ENCODE measurements at regions not wholly inside any gene's neighbourhood (a gene's known extent, or its start where the extent isn't known, plus 50 kb on each side); places are given as distances from the start of the nearest gene placed in this dataset.

GRCh38 chr5:6178846-6179532 lies 199.4 kb downstream of the MED10 start:
- peaks cover 61% of the 10 kb centered on the region for H3K27me3 Mint-ChIP-seq (ENCODE audit: low read depth)
- no peaks in the 10 kb centered on the region for H3K9me3 Mint-ChIP-seq
- no peak overlapping the region for H3K27ac Mint-ChIP-seq
- H3K36me3 Mint-ChIP-seq: no peaks in the 10 kb centered on the region
- DNase-seq (ENCODE audit: low spot score in 2 of 2, unreplicated experiment in 2 of 2): no peak
- H3K4me3 Mint-ChIP-seq: no peak overlapping the region
- peaks cover 13% of the 10 kb centered on the region for H3K4me1 Mint-ChIP-seq
- TF ChIP-seq CTCF (IDR thresholded peaks at IDR 0.05; ENCODE audit: unreplicated experiment): no peak

- no peak overlapping the region for H3K27ac Mint-ChIP-seq
- peaks cover 3% of the 10 kb centered on the region for H3K9me3 Mint-ChIP-seq
- no peak overlapping the region for H3K4me3 Mint-ChIP-seq
- no peak for DNase-seq (ENCODE audit: low spot score in 2 of 2, unreplicated experiment in 2 of 2)
- H3K27me3 Mint-ChIP-seq (ENCODE audit: low read depth): peaks cover 62% of the 10 kb centered on the region
- H3K4me1 Mint-ChIP-seq: peaks cover 13% of the 10 kb centered on the region
- no peaks in the 10 kb centered on the region for H3K36me3 Mint-ChIP-seq
- TF ChIP-seq CTCF (IDR thresholded peaks at IDR 0.05; ENCODE audit: unreplicated experiment): no peak
Observed at GRCh38 chr5:6177926-6178325, 200.4 kb downstream of the MED10 start.

- no peak for TF ChIP-seq CTCF (IDR thresholded peaks at IDR 0.05; ENCODE audit: unreplicated experiment)
- Mint-ChIP-seq H3K9me3 (peaks cover 3% of the 10 kb centered on the region), H3K4me3 (no peak overlapping the region), H3K4me1 (peaks cover 13% of the 10 kb centered on the region), H3K36me3 (no peaks in the 10 kb centered on the region), H3K27ac (no peak overlapping the region), H3K27me3 (ENCODE audit: low read depth) (peaks cover 54% of the 10 kb centered on the region)
- DNase-seq (ENCODE audit: low spot score in 2 of 2, unreplicated experiment in 2 of 2): no peak
Observed at GRCh38 chr5:6176102-6176693, 202.1 kb downstream of the MED10 start.

GRCh38 chr5:6175172-6175854 lies 203.0 kb downstream of the MED10 start:
- Mint-ChIP-seq H3K36me3 (no peaks in the 10 kb centered on the region), H3K27ac (no peak overlapping the region), H3K9me3 (peaks cover 3% of the 10 kb centered on the region), H3K27me3 (ENCODE audit: low read depth) (peaks cover 53% of the 10 kb centered on the region), H3K4me3 (no peak overlapping the region), H3K4me1 (peaks cover 15% of the 10 kb centered on the region)
- DNase-seq (ENCODE audit: low spot score in 2 of 2, unreplicated experiment in 2 of 2): no peak
- no peak for TF ChIP-seq CTCF (IDR thresholded peaks at IDR 0.05; ENCODE audit: unreplicated experiment)

- Mint-ChIP-seq H3K4me3 (no peak overlapping the region), H3K36me3 (no peaks in the 10 kb centered on the region), H3K27ac (no peak overlapping the region), H3K27me3 (ENCODE audit: low read depth) (peaks cover 41% of the 10 kb centered on the region), H3K4me1 (peaks cover 3% of the 10 kb centered on the region), H3K9me3 (peaks cover 3% of the 10 kb centered on the region)
- TF ChIP-seq CTCF (IDR thresholded peaks at IDR 0.05; ENCODE audit: unreplicated experiment): no peak
- no peak for DNase-seq (ENCODE audit: low spot score in 2 of 2, unreplicated experiment in 2 of 2)
Observed at GRCh38 chr5:6169660-6170059, 208.7 kb downstream of the MED10 start.

Data from mesothelial cell of epicardium (in vitro differentiated cells).